Fibroblast of lung (primary cell): ENCODE measurements at regions not wholly inside any gene's neighbourhood (a gene's known extent, or its start where the extent isn't known, plus 50 kb on each side); places are given as distances from the start of the nearest gene placed in this dataset.

Experiments used
- CTCF ChIP-seq, 2 donors: IDR thresholded peaks in 1 of 2; conservative IDR thresholded peaks in 1 of 2; 1 replicate in 1 of 2; 2 replicates in 1 of 2; pipeline ENCODE4 v1.5.1; 2011 to 2012; ENCODE audit warnings: low read length in 2 of 2, control low read depth in 1 of 2, inconsistent platforms in 1 of 2, low read depth in 1 of 2, mild to moderate bottlenecking in 1 of 2
- EZH2 ChIP-seq: IDR thresholded peaks from 2 replicates; pipeline ENCODE4 v1.5.1; 2012; ENCODE audit warnings: low read length, control low read depth, mild to moderate bottlenecking; ENCODE audit errors: missing control alignments

DNA sequence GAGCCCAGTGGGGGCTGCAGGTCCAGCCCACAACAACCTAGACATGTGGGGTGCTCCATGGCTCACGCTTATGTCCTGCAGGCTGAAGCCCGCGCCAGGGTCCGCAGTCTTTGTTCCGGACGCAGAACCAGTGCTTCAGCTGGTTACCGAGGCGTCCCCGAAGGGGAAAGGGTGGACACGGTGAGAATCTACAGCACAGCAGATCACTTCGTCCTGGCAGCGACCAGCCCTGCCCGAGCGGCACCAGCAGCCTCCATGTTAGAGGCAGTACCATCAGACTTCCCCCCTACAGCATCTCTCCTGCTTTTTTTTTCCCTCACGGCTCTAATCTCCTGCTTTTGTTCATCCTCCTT is 1736.4 kb downstream of the TP53TG3F start:
- TF ChIP-seq CTCF (conservative IDR thresholded peaks at IDR 0.05 in 1 of 2, IDR thresholded peaks at IDR 0.05 in 1 of 2; ENCODE audit: low read depth in 1 of 2, low read length in 2 of 2) (no peak), EZH2 (no peak)
